IMR-90 (cell line): ENCODE measurements at regions not wholly inside any gene's neighbourhood (a gene's known extent, or its start where the extent isn't known, plus 50 kb on each side); places are given as distances from the start of the nearest gene placed in this dataset.

Experiments
- ATAC-seq: fragments of 200-7000 bp; cut with Tn5 transposase; 2 replicates; pipeline ENCODE4 v1.9.1; 2020; ENCODE audit warnings: low read depth, mild to moderate bottlenecking, moderate library complexity
- BruUV-seq: library from RNA; stranded (reverse); fragments of 400-500 nt; replicated peaks from 2 replicates; lab custom pipeline; 2021; lab: Mats Ljungman, UMichigan
- CTCF ChIA-PET: fragments of 300-600 bp; formaldehyde crosslinking; extraction: SDS; loops from one replicate; lab custom pipeline; 2021; ENCODE audit warnings: antibody characterized with exemption; lab: Yijun Ruan, JAX
- POLR2A ChIA-PET: fragments of 300-600 bp; sonication (Branson Sonifier 250); formaldehyde crosslinking; loops from one replicate; lab custom pipeline; 2022; ENCODE audit warnings: antibody characterized with exemption; ENCODE audit not compliant: unreplicated experiment; lab: Charles Lee
- DNase-seq: peaks from one replicate; pipeline ENCODE4 v3.0.0; 2013
- H2AFZ ChIP-seq: replicated peaks from 2 replicates; pipeline ENCODE3; 2013; ENCODE audit warnings: low read length, mild to moderate bottlenecking; ENCODE audit not compliant: poor library complexity
- H2AK5ac ChIP-seq: 2 replicates; pipeline ENCODE4 v1.6.1; 2013; ENCODE audit warnings: low read depth, low read length, inconsistent platforms
- H2AK9ac ChIP-seq: replicated peaks from 2 replicates; pipeline ENCODE3; 2013; ENCODE audit warnings: mild to moderate bottlenecking, low read depth, low read length, moderate library complexity; ENCODE audit not compliant: poor library complexity
- H2BK120ac ChIP-seq: 2 replicates; pipeline ENCODE4 v1.6.1; 2013; ENCODE audit warnings: low read depth, low read length, inconsistent platforms
- H2BK15ac ChIP-seq: 3 replicates; pipeline ENCODE4 v1.6.1; 2013; ENCODE audit warnings: low read depth, low read length, inconsistent platforms
- H2BK20ac ChIP-seq: 2 replicates; pipeline ENCODE4 v1.6.1; 2013; ENCODE audit warnings: low read depth, mild to moderate bottlenecking, inconsistent platforms, low read length, moderate library complexity
- H2BK5ac ChIP-seq: 2 replicates; pipeline ENCODE4 v1.6.1; 2013; ENCODE audit warnings: mild to moderate bottlenecking, low read depth, low read length, inconsistent platforms; ENCODE audit not compliant: poor library complexity, severe bottlenecking
- H3K14ac ChIP-seq: replicated peaks from 2 replicates; pipeline ENCODE4 v1.6.1; 2013; ENCODE audit warnings: low read depth, low read length, inconsistent platforms
- H3K18ac ChIP-seq: 2 replicates; pipeline ENCODE4 v1.6.1; 2013; ENCODE audit warnings: low read depth, low read length, control low read depth
- H3K23ac ChIP-seq: 2 replicates; pipeline ENCODE4 v1.6.1; 2013; ENCODE audit warnings: low read depth, low read length, inconsistent platforms
- H3K27ac ChIP-seq: 2 replicates; pipeline ENCODE4 v1.5.1; 2013; ENCODE audit warnings: mild to moderate bottlenecking, control low read depth, low read length; ENCODE audit not compliant: insufficient read depth
- H3K27me3 ChIP-seq: 2 replicates; pipeline ENCODE4 v1.6.1; 2013; ENCODE audit warnings: low read length; ENCODE audit not compliant: control insufficient read depth, insufficient read depth
- H3K36me3 ChIP-seq: 2 replicates; pipeline ENCODE4 v1.6.1; 2013; ENCODE audit warnings: low read length, mixed read lengths; ENCODE audit not compliant: control insufficient read depth, insufficient read depth
- H3K4ac ChIP-seq: 2 replicates; pipeline ENCODE4 v1.6.1; 2013; ENCODE audit warnings: low read depth, low read length, inconsistent platforms
- H3K4me1 ChIP-seq: 2 replicates; pipeline ENCODE4 v1.6.1; 2013; ENCODE audit warnings: low read length, mixed read lengths; ENCODE audit not compliant: control insufficient read depth, insufficient read depth
- H3K4me2 ChIP-seq: 2 replicates; pipeline ENCODE4 v1.6.1; 2013; ENCODE audit warnings: low read depth, mild to moderate bottlenecking, control low read depth, low read length, moderate library complexity
- H3K4me3 ChIP-seq: 2 replicates; pipeline ENCODE4 v1.5.1; 2013; ENCODE audit warnings: low read depth, mild to moderate bottlenecking, control low read depth, low read length, moderate library complexity; ENCODE audit not compliant: insufficient read depth
- H3K56ac ChIP-seq: 2 replicates; pipeline ENCODE4 v1.6.1; 2013; ENCODE audit warnings: low read length, inconsistent platforms; ENCODE audit not compliant: insufficient read depth; ENCODE audit errors: extremely low read depth
- H3K79me1 ChIP-seq, 2 experiments: 2 replicates each; pipeline ENCODE4 v1.6.1; 2013; ENCODE audit warnings: low read length in 2 of 2, inconsistent platforms in 1 of 2, low read depth in 1 of 2
- H3K9ac ChIP-seq: 2 replicates; pipeline ENCODE4 v1.6.1; 2013; ENCODE audit warnings: low read depth, low read length, control low read depth
- H3K9me1 ChIP-seq: 2 replicates; pipeline ENCODE4 v1.6.1; 2013; ENCODE audit warnings: low read length, inconsistent platforms; ENCODE audit not compliant: insufficient read depth
- H3K9me3 ChIP-seq: 2 replicates; pipeline ENCODE4 v1.6.1; 2013; ENCODE audit warnings: low read length; ENCODE audit not compliant: control insufficient read depth, insufficient read depth
- H4K20me1 ChIP-seq: 2 replicates; pipeline ENCODE4 v1.6.1; 2013; ENCODE audit warnings: low read length, inconsistent platforms; ENCODE audit not compliant: insufficient read depth
- H4K5ac ChIP-seq: 2 replicates; pipeline ENCODE4 v1.6.1; 2013; ENCODE audit warnings: mild to moderate bottlenecking, low read depth, low read length, control low read depth
- H4K8ac ChIP-seq, 2 experiments: 2 replicates each; pipeline ENCODE4 v1.6.1; 2013; ENCODE audit warnings: low read depth in 2 of 2, low read length in 2 of 2, control low read depth in 1 of 2, inconsistent platforms in 1 of 2
- H4K91ac ChIP-seq: 2 replicates; pipeline ENCODE4 v1.6.1; 2013; ENCODE audit warnings: low read depth, low read length, inconsistent platforms; ENCODE audit not compliant: insufficient read depth
- BHLHE40 ChIP-seq: fragments of 150-350 bp; IDR thresholded peaks from 2 replicates; pipeline ENCODE4 v1.6.1; 2016; ENCODE audit warnings: mild to moderate bottlenecking, low read depth, low read length
- ELK1 ChIP-seq: fragments of 150-350 bp; IDR thresholded peaks from 2 replicates; pipeline ENCODE4 v1.6.1; 2016; ENCODE audit warnings: low read depth, mild to moderate bottlenecking, low read length, moderate library complexity, borderline replicate concordance
- NFE2L2 ChIP-seq: fragments of 150-350 bp; IDR thresholded peaks from 2 replicates; pipeline ENCODE4 v1.6.1; 2016; ENCODE audit warnings: low read depth, mild to moderate bottlenecking, low read length
- WGBS, 2 experiments: methylation state at CpG; one replicate each; pipeline versions ENCODE4 v1.1.5 to v1.1.7; 2013; ENCODE audit warnings: missing lambda C conversion rate in 2 of 2; ENCODE audit not compliant: insufficient read length in 1 of 2; ENCODE audit errors: extremely low coverage in 2 of 2; 5-methylcytosine and 5-hydroxymethylcytosine counted together
- dilution Hi-C: fragments of 300-500 bp; cut with HindIII; formaldehyde crosslinking; loops from one replicate; pipeline ENCODE4 v1.14.3; 2018; ENCODE audit warnings: low sequenced_read_pairs; ENCODE audit not compliant: unreplicated experiment
- in situ Hi-C: fragments of 300-500 bp; cut with MboI; formaldehyde crosslinking; loops from 3 replicates; pipeline ENCODE4 v1.14.3; 2019; ENCODE audit warnings: low sequenced_read_pairs, inconsistent platforms, mixed read lengths
- intact Hi-C: fragments of 100-400 bp; cut with micrococcal nuclease; formaldehyde crosslinking; loops from 2 replicates; pipeline ENCODE4 v1.10.0; 2022
- TF ChIP-seq, protein P1 (sequence below): conservative IDR thresholded peaks from 2 replicates; pipeline ENCODE4 v1.5.1; 2012; ENCODE audit warnings: mild to moderate bottlenecking, low read depth, low read length, improper control_type of control experiment

- no peak overlapping the region for H2AK5ac ChIP-seq
- no peak for DNase-seq
- dilution Hi-C loops (no loop called here), in situ Hi-C loops (no loop called here), intact Hi-C loops (no loop called here)
- ATAC-seq: no peak
- BruUV-seq: no TSS peak
- peaks cover 16% of the 10 kb centered on the region for H3K27me3 ChIP-seq
- no peak overlapping the region for H4K8ac ChIP-seq
- H3K18ac ChIP-seq: no peak overlapping the region
- H3K4me1 ChIP-seq: no peaks in the 10 kb centered on the region
- no peaks in the 10 kb centered on the region for H3K36me3 ChIP-seq
- no peak overlapping the region for H3K14ac ChIP-seq
- H2BK120ac ChIP-seq: no peak overlapping the region
- no peak overlapping the region for H3K56ac ChIP-seq
- no peak overlapping the region for H2AK9ac ChIP-seq
- no peak overlapping the region for H3K4me3 ChIP-seq
- no peak overlapping the region for H3K4me2 ChIP-seq
- no peak overlapping the region for H2BK5ac ChIP-seq
- no peaks in the 10 kb centered on the region for H3K9me1 ChIP-seq
- H3K9ac ChIP-seq: no peak overlapping the region
- no peak overlapping the region for H2BK20ac ChIP-seq
- ChIA-PET POLR2A (no interaction called here), CTCF (interaction anchor here (0.6 to 1.0 kb wide), 2 partner anchors 26 to 31 kb away, joined by 3 read pairs; no protein-coding TSS in a partner anchor)
- no peak overlapping the region for H2BK15ac ChIP-seq
- H4K91ac ChIP-seq: no peak overlapping the region
- WGBS, 2 experiments: no CpG with 5 or more reads among the region's 3 CpGs
- H2AFZ ChIP-seq: no peak overlapping the region
- TF ChIP-seq ELK1 (no peak), NFE2L2 (no peak), BHLHE40 (no peak)
- TF ChIP-seq, protein P1, sequence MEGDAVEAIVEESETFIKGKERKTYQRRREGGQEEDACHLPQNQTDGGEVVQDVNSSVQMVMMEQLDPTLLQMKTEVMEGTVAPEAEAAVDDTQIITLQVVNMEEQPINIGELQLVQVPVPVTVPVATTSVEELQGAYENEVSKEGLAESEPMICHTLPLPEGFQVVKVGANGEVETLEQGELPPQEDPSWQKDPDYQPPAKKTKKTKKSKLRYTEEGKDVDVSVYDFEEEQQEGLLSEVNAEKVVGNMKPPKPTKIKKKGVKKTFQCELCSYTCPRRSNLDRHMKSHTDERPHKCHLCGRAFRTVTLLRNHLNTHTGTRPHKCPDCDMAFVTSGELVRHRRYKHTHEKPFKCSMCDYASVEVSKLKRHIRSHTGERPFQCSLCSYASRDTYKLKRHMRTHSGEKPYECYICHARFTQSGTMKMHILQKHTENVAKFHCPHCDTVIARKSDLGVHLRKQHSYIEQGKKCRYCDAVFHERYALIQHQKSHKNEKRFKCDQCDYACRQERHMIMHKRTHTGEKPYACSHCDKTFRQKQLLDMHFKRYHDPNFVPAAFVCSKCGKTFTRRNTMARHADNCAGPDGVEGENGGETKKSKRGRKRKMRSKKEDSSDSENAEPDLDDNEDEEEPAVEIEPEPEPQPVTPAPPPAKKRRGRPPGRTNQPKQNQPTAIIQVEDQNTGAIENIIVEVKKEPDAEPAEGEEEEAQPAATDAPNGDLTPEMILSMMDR: no peak
- no peaks in the 10 kb centered on the region for H3K9me3 ChIP-seq
- no peak overlapping the region for H3K27ac ChIP-seq
- no peaks in the 10 kb centered on the region for H4K20me1 ChIP-seq
- no peak overlapping the region for H3K4ac ChIP-seq
- no peaks in the 10 kb centered on the region for H3K79me1 ChIP-seq
- no peak overlapping the region for H3K23ac ChIP-seq
- H4K5ac ChIP-seq: no peak overlapping the region
Measured at GRCh38 chr1:40921981-40922677, 57.4 kb upstream of the CTPS1 start.
